ENCODE measurements at regions not wholly inside any gene's neighbourhood (a gene's known extent, or its start where the extent isn't known, plus 50 kb on each side); places are given as distances from the start of the nearest gene placed in this dataset.
A peak's percentile ranks its signal among the peaks of the same experiment; 100 is the strongest.

DNA sequence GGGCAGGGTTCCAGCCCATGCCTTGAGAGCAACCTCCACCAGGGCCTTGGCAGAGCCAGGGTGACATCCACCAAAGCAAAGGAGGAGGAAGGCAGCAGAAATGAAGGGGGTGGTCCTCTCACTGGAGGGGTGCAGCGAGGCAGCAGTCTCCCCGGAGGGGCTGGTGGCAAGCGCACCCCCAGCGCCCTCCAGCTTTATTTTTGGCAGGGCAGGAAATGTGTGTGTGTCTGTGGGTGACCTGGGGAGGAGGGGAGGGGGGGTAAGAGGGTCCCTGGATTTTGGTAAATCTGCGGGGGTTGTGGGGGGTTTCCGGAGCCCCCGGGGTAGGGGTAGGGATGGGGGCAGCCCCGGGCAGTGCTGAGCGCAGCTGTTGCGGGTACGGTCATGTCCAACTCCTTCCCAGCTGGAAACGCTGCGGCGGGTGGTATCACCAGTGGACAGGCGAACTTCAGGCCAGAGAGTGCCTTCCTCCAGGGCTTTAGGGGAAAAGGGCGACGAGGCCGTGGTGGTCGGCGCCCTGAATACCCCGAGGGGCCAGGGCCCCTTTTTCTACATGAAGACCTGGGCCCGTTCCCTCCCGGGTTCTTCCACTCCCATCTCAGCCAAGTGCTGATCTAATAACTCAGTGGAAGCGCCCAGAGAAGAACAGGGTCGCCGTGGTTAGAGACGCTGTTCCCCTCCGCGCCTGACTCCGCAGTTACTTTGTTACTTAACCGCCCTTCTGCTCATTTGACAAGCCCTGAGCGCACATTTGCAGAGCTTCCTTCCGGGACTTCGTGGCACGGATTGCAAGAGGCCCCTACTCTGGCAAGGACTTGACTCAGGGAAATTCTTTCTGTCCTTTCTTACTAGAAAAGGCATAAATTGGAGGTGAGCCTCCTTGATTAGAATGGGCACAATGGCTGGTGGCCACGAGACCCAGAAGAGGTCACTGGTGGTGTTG lies 55.2 kb downstream of the FOS start:
- peak; percentile 67 for DNase-seq

GRCh38 chr14:75334549-75335051 lies 56.0 kb downstream of the FOS start:
- no peak for DNase-seq

DNA sequence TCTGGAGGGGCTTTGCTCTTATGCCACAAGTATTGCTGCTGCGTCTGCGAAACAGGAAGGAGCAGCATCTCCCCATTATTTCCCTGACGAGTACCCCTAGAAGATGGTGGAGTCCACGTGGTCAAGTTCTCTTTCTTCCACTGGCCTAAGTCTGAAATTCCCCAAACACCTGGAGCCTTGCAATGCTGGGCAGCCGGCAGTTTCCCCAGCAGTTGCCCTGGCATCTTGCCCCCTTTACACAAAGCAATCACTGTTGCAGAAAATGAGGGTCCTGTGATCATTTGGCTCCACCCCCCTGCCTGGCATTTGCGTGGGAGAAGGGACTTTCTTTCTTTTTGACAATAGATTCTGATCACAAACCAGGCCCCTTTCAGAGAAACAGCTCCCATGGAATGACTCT lies 56.9 kb downstream of the FOS start:
- DNase-seq = no peak

DNA sequence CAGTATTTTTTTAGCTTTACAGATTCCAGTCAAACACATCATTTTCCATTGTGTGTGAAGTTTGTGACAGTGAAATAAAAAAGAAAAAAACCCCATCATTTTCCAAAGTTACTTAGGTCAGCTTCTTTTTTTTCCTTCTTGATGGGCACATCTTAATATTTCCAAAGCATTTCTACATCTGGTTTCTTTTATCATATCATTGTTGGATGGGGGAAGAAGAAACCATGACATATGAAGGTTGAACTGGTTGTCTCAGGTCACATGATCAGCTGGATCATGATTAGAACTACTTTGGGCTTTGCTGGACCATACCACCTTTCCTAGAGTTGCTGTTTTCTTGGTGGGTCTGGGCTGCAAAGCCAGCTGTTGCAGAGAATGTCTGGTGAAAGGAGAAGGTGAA lies 59.8 kb downstream of the FOS start:
- no peak for DNase-seq

- peak; percentile 41 for DNase-seq
Measured at GRCh38 chr14:75339059-75339458, 60.4 kb downstream of the FOS start.

DNA sequence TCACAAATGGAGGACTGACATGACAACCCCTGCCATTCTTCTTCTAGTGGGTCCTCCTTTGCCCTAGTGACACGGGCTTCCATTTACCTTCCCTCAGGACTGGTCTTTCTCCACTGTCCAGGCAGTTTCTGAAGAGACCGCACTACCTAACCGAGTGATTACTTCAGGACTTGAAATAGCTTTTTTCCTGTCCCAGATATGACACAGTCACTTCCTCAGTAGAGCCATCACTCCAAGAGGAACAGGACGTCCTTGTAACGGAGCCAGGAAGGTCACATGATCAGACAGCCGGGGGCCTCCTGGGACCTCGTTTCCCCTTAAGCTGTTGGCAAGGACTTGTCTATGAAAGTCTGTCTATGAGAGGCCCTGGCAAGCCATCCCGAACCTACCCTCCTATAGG lies 62.3 kb downstream of the FOS start:
- DNase-seq = peak; percentile 77

GRCh38 chr14:75341620-75342019 lies 63.0 kb downstream of the FOS start:
- DNase-seq = peak; percentile 74

GRCh38 chr14:75342762-75343599 lies 64.4 kb downstream of the FOS start:
- DNase-seq = peak; percentile 51

DNA sequence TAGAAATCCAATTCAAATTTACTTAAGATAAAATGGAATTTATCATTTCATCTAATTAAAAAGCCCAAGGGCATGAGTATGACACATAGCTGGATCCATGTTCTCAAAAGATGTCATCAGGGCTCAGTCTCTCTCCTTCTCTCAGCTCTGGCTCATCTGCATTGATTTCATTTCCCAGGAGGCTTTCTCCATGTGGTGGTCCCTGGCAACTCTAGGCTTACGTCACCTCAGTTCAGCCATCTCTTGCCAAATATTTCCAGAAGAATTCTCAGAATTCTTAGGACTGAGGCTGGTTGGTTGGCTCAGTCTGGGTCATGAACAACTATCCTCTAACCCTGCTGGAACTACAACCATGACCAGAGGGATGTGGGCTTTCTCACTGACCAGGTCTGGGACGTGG lies 65.3 kb downstream of the FOS start:
- DNase-seq = no peak

DNA sequence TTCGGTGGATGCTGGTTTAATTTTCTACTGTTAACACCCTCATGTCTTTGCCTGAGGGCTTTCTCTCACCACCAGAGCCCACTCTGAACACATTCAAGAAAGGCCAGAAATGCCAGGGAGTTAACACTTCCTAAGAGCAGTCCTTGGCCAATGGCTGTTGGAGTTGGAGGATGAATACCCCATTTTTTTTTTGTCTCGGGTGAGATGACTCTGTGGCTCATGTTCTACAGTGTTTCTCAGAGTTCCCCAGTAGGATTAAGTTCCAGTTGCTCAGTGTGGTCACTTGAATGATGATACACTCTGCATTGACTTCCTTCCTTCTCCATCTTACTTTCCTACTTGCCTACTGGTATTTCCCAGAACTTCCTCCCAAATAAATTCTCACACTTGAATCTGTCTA lies 65.8 kb downstream of the FOS start:
- peak; percentile 51 for DNase-seq

GRCh38 chr14:75350505-75351060 lies 72.0 kb downstream of the FOS start:
- DNase-seq = no peak

DNA sequence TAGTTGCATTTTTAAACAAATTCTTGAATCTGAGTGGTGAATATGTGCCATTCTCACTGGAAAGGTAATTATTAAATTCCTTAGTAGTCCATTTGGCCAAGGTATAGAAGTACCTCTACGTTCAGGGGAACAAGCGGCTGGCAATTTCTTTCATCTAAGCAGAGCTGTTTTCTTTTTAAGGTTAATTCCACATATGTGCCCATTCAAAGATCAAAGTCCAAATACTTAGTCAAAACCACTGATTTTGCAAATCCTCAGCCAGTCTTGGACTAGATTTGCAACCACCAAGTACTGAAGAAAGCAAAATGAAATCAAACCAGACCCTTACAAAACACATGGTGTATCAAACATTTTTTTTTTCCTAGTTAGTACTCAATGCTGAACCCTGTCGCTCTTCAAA lies 68.7 kb upstream of the JDP2 start:
- DNase-seq = no peak

- no peak for DNase-seq
Measured at GRCh38 chr14:75361041-75361440, 66.8 kb upstream of the JDP2 start.

GRCh38 chr14:75361751-75362433 lies 65.9 kb upstream of the JDP2 start:
- no peak for DNase-seq

- DNase-seq = no peak
Measured at GRCh38 chr14:75363130-75363529, 64.7 kb upstream of the JDP2 start.

DNA sequence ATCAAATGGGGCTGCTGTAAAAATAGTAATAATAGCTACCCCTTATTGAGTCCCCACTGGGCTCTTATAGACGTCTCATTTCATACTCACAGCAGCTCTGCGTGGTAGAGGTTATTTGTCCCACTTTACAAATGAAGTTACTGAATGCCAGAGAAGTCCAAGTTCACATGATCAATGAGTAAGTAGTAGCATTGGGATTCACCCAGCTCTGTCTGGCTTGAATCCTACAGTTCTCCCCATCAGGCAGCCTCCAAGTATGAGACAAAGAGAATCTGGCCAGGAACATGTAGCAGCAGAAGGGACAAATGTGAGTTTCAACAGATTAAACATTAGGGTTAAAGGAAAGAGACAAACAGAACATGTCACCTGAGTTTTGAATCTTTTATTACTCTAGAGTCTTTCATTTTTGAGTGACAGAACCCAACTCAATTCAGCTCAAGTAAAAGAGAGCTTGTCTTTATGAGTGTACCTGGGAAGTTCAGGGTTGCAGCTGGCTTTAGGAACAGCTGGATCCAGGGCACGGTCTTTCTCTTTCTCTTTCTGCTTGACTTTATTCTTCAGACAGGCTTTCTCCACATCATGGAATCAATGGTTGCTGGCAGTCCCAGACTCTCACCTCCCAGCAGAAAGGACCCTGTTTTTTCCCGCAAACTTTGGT lies 64.1 kb upstream of the JDP2 start:
- DNase-seq = no peak

DNA sequence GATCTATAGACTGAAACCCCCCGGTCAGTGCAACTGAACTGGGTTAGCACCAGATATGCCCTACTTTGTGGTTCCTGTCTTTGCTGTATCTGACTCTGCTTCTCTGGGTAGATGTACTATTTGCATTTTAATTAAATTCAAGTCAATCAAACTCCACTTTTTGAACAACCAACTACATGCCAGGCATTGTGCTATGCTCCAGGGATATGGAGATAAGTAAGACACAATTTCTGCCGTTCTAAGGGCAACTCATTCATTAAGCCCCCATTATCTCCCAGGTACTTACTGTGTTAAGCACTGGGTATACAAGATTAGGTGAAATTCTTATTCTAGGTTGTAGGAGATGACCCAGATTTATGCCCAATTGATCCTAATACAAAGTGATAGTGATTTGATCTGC lies 62.7 kb upstream of the JDP2 start:
- no peak for DNase-seq

DNA sequence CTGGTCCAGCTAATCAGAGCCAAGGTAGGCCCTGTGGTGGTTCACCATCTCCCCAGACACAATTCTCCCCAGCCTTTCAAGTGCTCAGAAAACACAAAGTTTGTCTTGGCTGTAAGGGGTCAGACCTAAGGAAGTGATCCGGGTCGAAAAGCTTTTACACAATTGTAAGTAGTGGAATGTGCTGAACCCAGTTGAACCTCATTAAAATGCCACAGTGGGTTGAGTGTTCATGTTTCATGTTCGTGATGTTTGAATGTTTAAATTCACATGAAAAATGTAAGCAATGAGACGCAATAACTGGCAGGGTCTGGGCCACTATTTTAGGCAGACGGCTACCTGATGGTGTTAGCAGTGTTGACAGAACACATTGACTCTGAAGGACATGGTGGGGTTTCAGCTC lies 60.9 kb upstream of the JDP2 start:
- no peak for DNase-seq

DNA sequence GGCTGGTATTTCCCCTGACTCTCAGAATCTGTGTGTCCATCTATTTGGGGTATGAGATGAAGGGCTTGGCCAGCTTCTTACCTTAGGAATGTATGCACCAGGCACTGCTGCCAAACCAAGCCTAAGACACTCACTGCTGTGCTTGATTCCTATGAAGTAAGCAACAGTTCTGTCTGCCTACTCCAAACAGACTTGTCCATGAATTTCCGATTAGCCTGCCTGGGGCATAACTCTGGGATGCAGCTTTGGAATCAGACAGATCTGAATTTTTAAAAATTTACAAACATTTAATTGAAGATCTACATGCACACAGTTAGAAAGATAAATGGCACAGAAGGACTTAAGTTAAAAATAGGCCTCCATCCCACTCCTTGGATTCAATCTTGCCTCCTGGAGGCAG lies 59.5 kb upstream of the JDP2 start:
- no peak for DNase-seq

DNA sequence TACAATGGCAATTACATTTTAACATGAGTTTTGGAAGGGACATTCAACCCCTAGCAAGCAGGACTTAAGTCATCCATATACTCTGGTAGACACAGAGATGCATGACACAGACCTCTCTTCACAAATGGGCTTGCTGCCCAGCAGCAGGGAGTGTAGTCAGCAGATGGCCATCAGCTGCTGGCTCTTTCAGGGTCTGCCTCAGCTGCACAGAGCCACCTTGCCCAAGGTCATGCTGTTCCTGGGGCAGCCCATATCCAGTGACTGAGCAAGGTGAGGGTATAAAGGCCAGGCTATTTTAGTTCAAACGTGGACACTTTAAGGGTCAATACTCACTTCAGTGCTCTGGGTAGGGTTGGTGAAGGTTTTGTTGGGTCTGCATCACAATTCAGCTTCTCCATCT lies 58.3 kb upstream of the JDP2 start:
- DNase-seq = no peak

DNA sequence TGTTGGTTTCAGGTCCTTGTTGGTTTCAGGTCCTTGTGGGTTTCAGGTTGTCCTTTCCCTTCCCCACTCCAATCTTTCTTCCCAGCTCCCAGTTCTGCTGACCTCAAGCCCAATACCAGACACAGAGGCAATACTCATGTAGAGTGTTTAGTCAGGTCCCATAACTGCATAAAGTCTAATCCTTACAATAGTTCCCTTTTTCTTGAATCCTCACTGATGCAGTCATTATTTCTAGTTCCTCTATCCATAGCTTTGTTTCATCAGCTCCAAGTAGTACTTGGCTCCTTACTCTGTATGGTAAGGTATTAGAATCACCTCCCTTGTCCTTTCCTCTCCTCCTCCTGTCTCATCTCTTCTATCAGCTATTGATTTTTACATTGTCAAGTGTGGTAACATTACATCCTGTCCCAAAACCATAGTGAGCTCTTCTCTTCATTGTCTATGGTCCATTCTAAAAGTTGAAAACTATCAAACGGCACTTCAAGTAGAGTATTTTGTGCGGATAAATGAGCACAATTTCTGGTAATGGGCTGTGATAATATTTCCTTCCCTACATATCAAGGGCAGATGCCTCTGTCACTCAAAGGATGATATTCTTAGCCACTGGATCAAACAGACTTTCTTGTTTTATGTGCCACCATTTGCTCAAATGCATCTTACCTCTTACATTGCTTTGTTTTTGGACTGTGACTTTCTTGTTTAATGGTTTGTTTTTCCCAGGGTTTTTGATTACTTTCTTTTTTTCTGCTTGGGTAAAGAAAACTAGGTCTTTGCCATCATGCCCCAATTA lies 57.2 kb upstream of the JDP2 start:
- peak; percentile 82 for DNase-seq

DNA sequence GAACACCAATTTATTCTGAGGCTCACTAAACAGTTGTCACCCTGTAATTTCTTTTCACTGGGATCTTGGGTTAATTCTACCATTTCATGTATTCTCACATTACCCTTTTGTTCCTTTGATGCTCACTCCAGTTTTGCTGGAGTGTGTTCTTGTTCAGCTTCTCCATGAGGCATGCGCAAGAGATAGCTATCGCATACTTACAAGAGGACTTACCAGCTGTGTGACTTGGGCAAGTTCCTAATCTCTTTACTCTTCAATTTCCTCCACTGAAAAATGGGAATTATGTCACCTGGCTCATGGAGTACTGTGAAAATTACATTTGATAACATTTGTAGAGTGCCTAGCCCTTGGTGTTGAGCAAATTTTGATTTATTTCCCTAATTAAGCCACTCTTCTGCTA lies 56.5 kb upstream of the JDP2 start:
- no peak for DNase-seq
